ENCODE measurements at regions not wholly inside any gene's neighbourhood (a gene's known extent, or its start where the extent isn't known, plus 50 kb on each side); places are given as distances from the start of the nearest gene placed in this dataset.

GRCh38 chr1:212544110-212544509 lies 64.5 kb upstream of the ATF3 start:
- no peak overlapping the region for H3K4me3 ChIP-seq
- H3K36me3 ChIP-seq = no peaks in the 10 kb centered on the region
- H3K27me3 ChIP-seq = no peaks in the 10 kb centered on the region
- no peaks in the 10 kb centered on the region for H3K9me3 ChIP-seq
- DNase-seq = no peak

GRCh38 chr1:212545941-212546635 lies 62.5 kb upstream of the ATF3 start:
- no peak for DNase-seq
- no peaks in the 10 kb centered on the region for H3K27me3 ChIP-seq

GRCh38 chr1:212549503-212550017 lies 59.0 kb upstream of the ATF3 start:
- Histone ChIP-seq H3K4me3 (no peak overlapping the region), H3K36me3 (no peaks in the 10 kb centered on the region), H3K27me3 (no peaks in the 10 kb centered on the region), H3K9me3 (no peaks in the 10 kb centered on the region)
- DNase-seq = no peak

More at GRCh38 chr1:212545941-212546635, 62.5 kb upstream of the ATF3 start:
- Histone ChIP-seq H3K9me3 (no peaks in the 10 kb centered on the region), H3K36me3 (no peaks in the 10 kb centered on the region), H3K4me3 (no peak overlapping the region)

DNA sequence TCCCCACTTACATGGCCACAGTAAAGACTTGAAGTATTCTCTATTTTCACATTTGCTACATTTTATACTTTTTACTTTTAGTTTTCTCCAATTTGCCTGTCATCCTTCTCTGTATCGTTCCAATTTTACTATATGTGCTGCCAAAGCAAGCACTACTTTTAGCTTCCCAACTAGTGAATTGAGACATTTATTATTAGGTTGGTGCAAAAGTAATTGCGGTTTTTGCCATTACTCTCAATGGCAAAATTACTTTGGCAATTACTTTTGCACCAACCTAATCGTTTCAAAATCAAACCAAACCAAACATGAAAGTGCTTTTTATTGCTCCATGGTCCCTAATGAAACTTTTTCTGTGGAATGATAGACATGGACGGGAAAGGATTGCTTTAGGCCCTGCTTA lies 56.6 kb upstream of the ATF3 start:
- Histone ChIP-seq H3K9me3 (no peaks in the 10 kb centered on the region), H3K27me3 (no peaks in the 10 kb centered on the region), H3K36me3 (no peaks in the 10 kb centered on the region), H3K4me3 (no peak overlapping the region)
- no peak for DNase-seq

- Histone ChIP-seq H3K36me3 (no peaks in the 10 kb centered on the region), H3K27me3 (no peaks in the 10 kb centered on the region), H3K4me3 (no peak overlapping the region), H3K9me3 (no peaks in the 10 kb centered on the region)
- DNase-seq = no peak
These were observed 54.9 kb upstream of the ATF3 start for GRCh38 chr1:212553676-212554075.

- DNase-seq = no peak
- Histone ChIP-seq H3K27me3 (no peaks in the 10 kb centered on the region), H3K9me3 (no peaks in the 10 kb centered on the region)
These were observed 54.2 kb upstream of the ATF3 start for GRCh38 chr1:212554401-212554800.

GRCh38 chr1:212555426-212555825 lies 53.1 kb upstream of the ATF3 start:
- no peaks in the 10 kb centered on the region for H3K9me3 ChIP-seq
- DNase-seq = no peak
- no peak overlapping the region for H3K4me3 ChIP-seq
- H3K27me3 ChIP-seq = no peaks in the 10 kb centered on the region
- H3K36me3 ChIP-seq = no peaks in the 10 kb centered on the region

More at GRCh38 chr1:212554401-212554800, 54.2 kb upstream of the ATF3 start:
- no peak overlapping the region for H3K4me3 ChIP-seq
- no peaks in the 10 kb centered on the region for H3K36me3 ChIP-seq

- Histone ChIP-seq H3K9me3 (no peaks in the 10 kb centered on the region), H3K27me3 (no peaks in the 10 kb centered on the region), H3K4me3 (no peak overlapping the region), H3K36me3 (no peaks in the 10 kb centered on the region)
- DNase-seq = no peak
These were observed 51.6 kb upstream of the ATF3 start for GRCh38 chr1:212556822-212557549.

- Histone ChIP-seq H3K9me3 (no peaks in the 10 kb centered on the region), H3K36me3 (no peaks in the 10 kb centered on the region), H3K27me3 (no peaks in the 10 kb centered on the region), H3K4me3 (peak overlapping the region; percentile 65)
- DNase-seq = peak; percentile 53
These were observed 50.5 kb upstream of the ATF3 start for GRCh38 chr1:212557739-212558692.

GRCh38 chr1:212558693-212559480 lies 49.7 kb upstream of the ATF3 start:
- no peaks in the 10 kb centered on the region for H3K9me3 ChIP-seq
- no peaks in the 10 kb centered on the region for H3K27me3 ChIP-seq
- peak overlapping the region; percentile 65 for H3K4me3 ChIP-seq
- H3K36me3 ChIP-seq = no peaks in the 10 kb centered on the region
- peak; percentile 87 for DNase-seq
